GM19238 (cell line): ENCODE measurements at regions not wholly inside any gene's neighbourhood (a gene's known extent, or its start where the extent isn't known, plus 50 kb on each side); places are given as distances from the start of the nearest gene placed in this dataset.

Experiments
- DNase-seq: peaks from one replicate; pipeline ENCODE4 v3.0.0; 2011; ENCODE audit warnings: low spot score; ENCODE audit not compliant: insufficient read length

GRCh38 chr12:89257340-89257739 lies 95.0 kb downstream of the DUSP6 start:
- DNase-seq: no peak

GRCh38 chr12:89256060-89256459 lies 96.2 kb downstream of the DUSP6 start:
- DNase-seq: no peak

GRCh38 chr12:89253488-89253887 lies 98.8 kb downstream of the DUSP6 start:
- no peak for DNase-seq

GRCh38 chr12:89252284-89252683 lies 100.0 kb downstream of the DUSP6 start:
- no peak for DNase-seq

- DNase-seq: no peak
These were observed 100.7 kb downstream of the DUSP6 start for GRCh38 chr12:89251342-89252271.

GRCh38 chr12:89250636-89251035 lies 101.7 kb downstream of the DUSP6 start:
- no peak for DNase-seq

GRCh38 chr12:89250213-89250612 lies 102.1 kb downstream of the DUSP6 start:
- DNase-seq: no peak

- no peak for DNase-seq
These were observed 104.3 kb downstream of the DUSP6 start for GRCh38 chr12:89247967-89248366.

- DNase-seq: no peak
These were observed 104.8 kb downstream of the DUSP6 start for GRCh38 chr12:89247541-89247942.

- no peak for DNase-seq
These were observed 107.2 kb downstream of the DUSP6 start for GRCh38 chr12:89245090-89245489.

- no peak for DNase-seq
These were observed 107.8 kb downstream of the DUSP6 start for GRCh38 chr12:89244536-89244935.

- no peak for DNase-seq
These were observed 108.5 kb downstream of the DUSP6 start for GRCh38 chr12:89243771-89244170.

- no peak for DNase-seq
These were observed 112.8 kb downstream of the DUSP6 start for GRCh38 chr12:89239534-89239933.

GRCh38 chr12:89238593-89238992 lies 113.7 kb downstream of the DUSP6 start:
- no peak for DNase-seq

GRCh38 chr12:89237763-89238162 lies 114.5 kb downstream of the DUSP6 start:
- no peak for DNase-seq

GRCh38 chr12:89236748-89237383 lies 115.4 kb downstream of the DUSP6 start:
- no peak for DNase-seq

GRCh38 chr12:89236237-89236636 lies 116.1 kb downstream of the DUSP6 start:
- no peak for DNase-seq

- DNase-seq: no peak
These were observed 116.9 kb downstream of the DUSP6 start for GRCh38 chr12:89235189-89235993.

GRCh38 chr12:89234324-89235114 lies 117.8 kb downstream of the DUSP6 start:
- DNase-seq: no peak

GRCh38 chr12:89231686-89232085 lies 120.6 kb downstream of the DUSP6 start:
- no peak for DNase-seq
